ENCODE measurements at regions not wholly inside any gene's neighbourhood (a gene's known extent, or its start where the extent isn't known, plus 50 kb on each side); places are given as distances from the start of the nearest gene placed in this dataset.
"Not testable (repeated sequence)": the region's sequence is repeated elsewhere in the genome, so short reads cannot be mapped to it uniquely, and the experiment has no call there.

- Histone ChIP-seq H3K27me3 (no peaks in the 10 kb centered on the region), H3K4me1 (no peaks in the 10 kb centered on the region), H3K4me3 (no peak overlapping the region), H3K9me3 (no peaks in the 10 kb centered on the region), H3K27ac (no peak overlapping the region), H3K36me3 (no peaks in the 10 kb centered on the region)
- DNase-seq (ENCODE audit: low spot score in 2 of 2) = no peak
- TF ChIP-seq POLR2A (IDR thresholded peaks at IDR 0.05) = no peak
- TF ChIP-seq CTCF (IDR thresholded peaks at IDR 0.05) = no peak
- no peak for TF ChIP-seq POLR2AphosphoS5 (IDR thresholded peaks at IDR 0.05)
- intact Hi-C loops (cut with DNase I; ENCODE audit: low total_unique reads) = no loop called here
Measured at GRCh38 chr1:81264976-81265375, 535.8 kb upstream of the ADGRL2 start.

GRCh38 chr1:81259625-81260411, 540.9 kb upstream of the ADGRL2 start:
- no peak for DNase-seq (ENCODE audit: low spot score in 2 of 2)
- Histone ChIP-seq H3K4me1 (no peaks in the 10 kb centered on the region), H3K36me3 (no peaks in the 10 kb centered on the region), H3K4me3 (no peak overlapping the region), H3K27ac (no peak overlapping the region), H3K27me3 (no peaks in the 10 kb centered on the region), H3K9me3 (no peaks in the 10 kb centered on the region)
- intact Hi-C loops (cut with DNase I; ENCODE audit: low total_unique reads) = no loop called here
- TF ChIP-seq POLR2A (IDR thresholded peaks at IDR 0.05) (no peak), CTCF (IDR thresholded peaks at IDR 0.05) (no peak)

GRCh38 chr1:81254560-81254959, 546.2 kb upstream of the ADGRL2 start:
- DNase-seq (ENCODE audit: low spot score in 2 of 2) = no peak
- no peaks in the 10 kb centered on the region for H3K9me3 ChIP-seq
- no peaks in the 10 kb centered on the region for H3K36me3 ChIP-seq
- H3K27ac ChIP-seq = no peak overlapping the region
- TF ChIP-seq POLR2AphosphoS5 (IDR thresholded peaks at IDR 0.05) (no peak), CTCF (IDR thresholded peaks at IDR 0.05) (peak in 1 of 3 donors; percentile 10)
- intact Hi-C loops (cut with DNase I; ENCODE audit: low total_unique reads) = no loop called here
- no peaks in the 10 kb centered on the region for H3K27me3 ChIP-seq
- H3K4me1 ChIP-seq = no peaks in the 10 kb centered on the region
- H3K4me3 ChIP-seq = no peak overlapping the region

- TF ChIP-seq CTCF (IDR thresholded peaks at IDR 0.05) = no peak
- no peak for TF ChIP-seq POLR2A (IDR thresholded peaks at IDR 0.05)
- TF ChIP-seq POLR2AphosphoS5 (IDR thresholded peaks at IDR 0.05) = no peak
- intact Hi-C loops (cut with DNase I; ENCODE audit: low total_unique reads) = no loop called here
- Histone ChIP-seq H3K4me3 (no peak overlapping the region), H3K27ac (no peak overlapping the region), H3K27me3 (no peaks in the 10 kb centered on the region), H3K36me3 (no peaks in the 10 kb centered on the region), H3K4me1 (no peaks in the 10 kb centered on the region), H3K9me3 (no peaks in the 10 kb centered on the region)
- DNase-seq (ENCODE audit: low spot score in 2 of 2) = no peak
Measured at GRCh38 chr1:81254068-81254467, 546.7 kb upstream of the ADGRL2 start.

GRCh38 chr1:81252471-81253151, 548.1 kb upstream of the ADGRL2 start:
- no peaks in the 10 kb centered on the region for H3K36me3 ChIP-seq
- intact Hi-C loops (cut with DNase I; ENCODE audit: low total_unique reads) = no loop called here
- H3K4me3 ChIP-seq = no peak overlapping the region
- no peak overlapping the region for H3K27ac ChIP-seq
- no peak for TF ChIP-seq CTCF (IDR thresholded peaks at IDR 0.05)
- no peak for TF ChIP-seq POLR2A (IDR thresholded peaks at IDR 0.05)
- TF ChIP-seq POLR2AphosphoS5 (IDR thresholded peaks at IDR 0.05) = no peak
- H3K9me3 ChIP-seq = no peaks in the 10 kb centered on the region
- no peaks in the 10 kb centered on the region for H3K27me3 ChIP-seq
- no peaks in the 10 kb centered on the region for H3K4me1 ChIP-seq
- DNase-seq (ENCODE audit: low spot score in 2 of 2) = no peak

GRCh38 chr1:81250825-81251224, 549.9 kb upstream of the ADGRL2 start:
- H3K4me3 ChIP-seq; H3K27ac ChIP-seq; H3K9me3 ChIP-seq; H3K4me1 ChIP-seq; H3K27me3 ChIP-seq; H3K36me3 ChIP-seq; DNase-seq (ENCODE audit: low spot score in 2 of 2); intact Hi-C loops (cut with DNase I; ENCODE audit: low total_unique reads): not testable (repeated sequence)

GRCh38 chr1:81245084-81245715, 555.5 kb upstream of the ADGRL2 start:
- H3K4me1 ChIP-seq; H3K27ac ChIP-seq; DNase-seq (ENCODE audit: low spot score in 2 of 2); H3K36me3 ChIP-seq; H3K9me3 ChIP-seq; H3K27me3 ChIP-seq; H3K4me3 ChIP-seq; intact Hi-C loops (cut with DNase I; ENCODE audit: low total_unique reads): not testable (repeated sequence)

Data from breast epithelium (tissue), 4 donors.